ENCODE measurements at regions not wholly inside any gene's neighbourhood (a gene's known extent, or its start where the extent isn't known, plus 50 kb on each side); places are given as distances from the start of the nearest gene placed in this dataset.

GRCh38 chr15:27686369-27686768 is 412.7 kb downstream of the OCA2 start:
- ATAC-seq: no peak
- Histone ChIP-seq H4K20me1 (replicated peaks; ENCODE audit: control insufficient read depth, insufficient read depth, low read length) (no peaks in the 10 kb centered on the region), H2AFZ (ENCODE audit: low read depth, low read length) (no peak overlapping the region), H3K9me3 (replicated peaks; ENCODE audit: control insufficient read depth, insufficient read depth, low read depth, low read length) (no peaks in the 10 kb centered on the region), H3K36me3 (ENCODE audit: control insufficient read depth, insufficient read depth, low read length) (no peaks in the 10 kb centered on the region), H3K27ac (ENCODE audit: extremely low read depth, low read depth, low read length) (no peak overlapping the region), H3K9me1 (ENCODE audit: control insufficient read depth, insufficient read depth, low read length) (no peaks in the 10 kb centered on the region), H3K27me3 (ENCODE audit: control insufficient read depth in 2 of 2, insufficient read depth in 2 of 2, low read length in 2 of 2) (peaks cover 0 to under 1% of the 10 kb centered on the region in 2 experiments; a peak in 1 of 5 replicates), H3K4me2 (ENCODE audit: insufficient read depth, low read length) (no peak overlapping the region), H3K4me3 (no peak overlapping the region), H3K79me2 (ENCODE audit: control insufficient read depth, insufficient read depth, low read length) (no peaks in the 10 kb centered on the region), H3K9ac (ENCODE audit: insufficient read depth in 1 of 2, low read depth in 2 of 2, low read length in 2 of 2) (no peak overlapping the region), H3K4me1 (replicated peaks in 1 of 2; ENCODE audit: control insufficient read depth in 2 of 2, insufficient read depth in 2 of 2, low read length in 2 of 2) (no peaks in the 10 kb centered on the region)
- TF ChIP-seq GABPB1 (CRISPR knock-in tag; IDR thresholded peaks at IDR 0.05) (no peak), FOSL1 (tag; conservative IDR thresholded peaks at IDR 0.05) (peak; percentile 64)
- 1% methylated on average over 3 of the region's 3 CpGs for WGBS (ENCODE audit: insufficient coverage, low coverage, missing lambda C conversion rate)
- ChIA-PET POLR2A (interaction anchor here (1.1 kb wide), 1 partner anchor 187 kb away, joined by 3 read pairs; no protein-coding TSS in a partner anchor), CTCF (ENCODE audit: low intra/inter-chr PET ratio) (no interaction called here)
- no TSS peak for BruUV-seq (replicated peaks)
- intact Hi-C loops (cut with micrococcal nuclease) (no loop called here), in situ Hi-C loops (cut with MboI) (no loop called here)
- DNase-seq (ENCODE audit: extremely low read depth in 1 of 4, low spot score in 3 of 4): no peak
- FAIRE-seq: no peak

GRCh38 chr15:27685644-27686043 is 413.5 kb downstream of the OCA2 start:
- no TSS peak for BruUV-seq (replicated peaks)
- H3K9me3 ChIP-seq (replicated peaks; ENCODE audit: control insufficient read depth, insufficient read depth, low read depth, low read length): no peaks in the 10 kb centered on the region
- H3K4me2 ChIP-seq (ENCODE audit: insufficient read depth, low read length): no peak overlapping the region
- no peak overlapping the region for H3K9ac ChIP-seq (ENCODE audit: insufficient read depth in 1 of 2, low read depth in 2 of 2, low read length in 2 of 2)
- DNase-seq (ENCODE audit: extremely low read depth in 1 of 4, low spot score in 3 of 4) (no peak), FAIRE-seq (no peak), ATAC-seq (no peak)
- in situ Hi-C loops (cut with MboI): no loop called here
- H2AFZ ChIP-seq (ENCODE audit: low read depth, low read length): no peak overlapping the region
- no peaks in the 10 kb centered on the region for H4K20me1 ChIP-seq (replicated peaks; ENCODE audit: control insufficient read depth, insufficient read depth, low read length)
- H3K4me1 ChIP-seq (replicated peaks in 1 of 2; ENCODE audit: control insufficient read depth in 2 of 2, insufficient read depth in 2 of 2, low read length in 2 of 2): no peaks in the 10 kb centered on the region
- H3K27me3 ChIP-seq (ENCODE audit: control insufficient read depth in 2 of 2, insufficient read depth in 2 of 2, low read length in 2 of 2): peaks cover 0 to 5% of the 10 kb centered on the region in 2 experiments; a peak in 1 of 5 replicates
- POLR2A ChIA-PET: interaction anchor here (1.1 kb wide), 2 partner anchors 9 to 186 kb away, joined by 3 read pairs; no protein-coding TSS in a partner anchor
- H3K4me3 ChIP-seq: no peak overlapping the region
- H3K36me3 ChIP-seq (ENCODE audit: control insufficient read depth, insufficient read depth, low read length): no peaks in the 10 kb centered on the region
- intact Hi-C loops (cut with micrococcal nuclease): no loop called here
- WGBS (ENCODE audit: insufficient coverage, low coverage, missing lambda C conversion rate): 1% methylated on average over 6 of the region's 6 CpGs
- no peaks in the 10 kb centered on the region for H3K9me1 ChIP-seq (ENCODE audit: control insufficient read depth, insufficient read depth, low read length)
- CTCF ChIA-PET (ENCODE audit: low intra/inter-chr PET ratio): no interaction called here
- H3K27ac ChIP-seq (ENCODE audit: extremely low read depth, low read depth, low read length): no peak overlapping the region
- no peaks in the 10 kb centered on the region for H3K79me2 ChIP-seq (ENCODE audit: control insufficient read depth, insufficient read depth, low read length)
- TF ChIP-seq THRAP3 (IDR thresholded peaks at IDR 0.05; ENCODE audit: borderline replicate concordance): no peak
- no peak for TF ChIP-seq SMAD1 (IDR thresholded peaks at IDR 0.05; ENCODE audit: low read depth, low read length, partially characterized antibody)
- TF ChIP-seq NCOA2 (IDR thresholded peaks at IDR 0.05; ENCODE audit: partially characterized antibody in 2 of 2): no peak
- TF ChIP-seq RREB1 (CRISPR knock-in tag; IDR thresholded peaks at IDR 0.05): no peak
- no peak for TF ChIP-seq E4F1 (CRISPR knock-in tag; IDR thresholded peaks at IDR 0.05; ENCODE audit: borderline replicate concordance)
- TF ChIP-seq NFIC (IDR thresholded peaks at IDR 0.05): no peak
- no peak for TF ChIP-seq KHSRP (IDR thresholded peaks at IDR 0.05)
